Transverse colon (tissue), 3 donors: ENCODE measurements at regions not wholly inside any gene's neighbourhood (a gene's known extent, or its start where the extent isn't known, plus 50 kb on each side); places are given as distances from the start of the nearest gene placed in this dataset.

Source experiments
- EP300 ChIP-seq: sonication (generic); formaldehyde crosslinking; IDR thresholded peaks from one replicate; pipeline ENCODE4 v1.6.1; 2017; ENCODE audit warnings: antibody characterized with exemption, low read depth
- POLR2AphosphoS5 ChIP-seq, 3 donors: sonication (generic); formaldehyde crosslinking; IDR thresholded peaks; one replicate each; pipeline ENCODE4 v1.6.1; 2016; ENCODE audit warnings: antibody characterized with exemption in 3 of 3

- TF ChIP-seq EP300 (no peak), POLR2AphosphoS5 (IDR thresholded peaks at IDR 0.05) (no peak)
Measured at GRCh38 chrX:121231566-121232358, 184.4 kb downstream of the GLUD2 start.
